Gastrocnemius medialis (tissue), 4 donors: ENCODE measurements at regions not wholly inside any gene's neighbourhood (a gene's known extent, or its start where the extent isn't known, plus 50 kb on each side); places are given as distances from the start of the nearest gene placed in this dataset.

ENCODE experiments used
- CTCF ChIP-seq, 5 experiments: fragments of 450-650 bp in 3 of 5; fragments of 200-600 bp in 2 of 5; sonication (generic) in 2 of 5; IDR thresholded peaks in 4 of 5; conservative IDR thresholded peaks in 1 of 5; 1 replicate in 4 of 5; 2 replicates in 1 of 5; pipeline ENCODE4 v1.5.1; 2016 to 2019; ENCODE audit warnings: antibody characterized with exemption in 5 of 5, mild to moderate bottlenecking in 3 of 5, moderate library complexity in 3 of 5
- POLR2A ChIP-seq, 2 donors: fragments of 450-650 bp; IDR thresholded peaks; one replicate each; pipeline ENCODE4 v1.6.1; 2017; ENCODE audit warnings: antibody characterized with exemption in 2 of 2, mild to moderate bottlenecking in 2 of 2, moderate library complexity in 2 of 2

GRCh38 chr13:59478908-59479307, 684.8 kb downstream of the DIAPH3 start:
- TF ChIP-seq POLR2A (IDR thresholded peaks at IDR 0.05) (no peak), CTCF (IDR thresholded peaks at IDR 0.05 in 4 of 5, conservative IDR thresholded peaks at IDR 0.05 in 1 of 5) (no peak)
